DLD1 (cell line): ENCODE measurements at regions not wholly inside any gene's neighbourhood (a gene's known extent, or its start where the extent isn't known, plus 50 kb on each side); places are given as distances from the start of the nearest gene placed in this dataset.

ENCODE experiments used
- in situ Hi-C: cut with HindIII; loops from 2 replicates; pipeline ENCODE4 v1.10.0; 2017; ENCODE audit warnings: low sequenced_read_pairs

GRCh38 chr7:55261386-55261770, 103.8 kb upstream of the LANCL2 start:
- in situ Hi-C loops: loop anchor here (25.0 kb wide), 1 partner anchor 151 kb away; no protein-coding TSS in a partner anchor

DNA sequence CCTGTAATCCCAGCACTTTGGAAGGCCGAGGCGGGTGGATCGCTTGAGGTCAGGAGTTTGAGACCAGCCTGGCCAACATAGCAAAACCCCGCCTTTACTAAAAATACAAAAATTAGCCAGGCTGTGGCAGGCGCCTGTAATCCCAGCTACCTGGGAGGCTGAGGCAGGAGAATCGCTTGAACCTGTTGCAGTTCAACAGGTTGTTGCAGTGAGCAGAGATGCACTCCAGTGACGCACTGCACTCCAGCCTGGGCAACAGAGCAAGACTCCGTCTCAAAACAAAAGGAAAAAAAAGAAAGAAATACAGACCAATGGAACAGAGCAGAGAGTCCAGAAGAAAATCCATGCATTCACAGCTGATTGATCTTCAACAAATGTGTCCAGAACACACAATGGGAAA, 99.8 kb upstream of the LANCL2 start:
- in situ Hi-C loops: loop anchor here (25.0 kb wide), 1 partner anchor 147 kb away; no protein-coding TSS in a partner anchor

- in situ Hi-C loops: loop anchor here (25.0 kb wide), 1 partner anchor 146 kb away; no protein-coding TSS in a partner anchor
Measured at GRCh38 chr7:55265836-55266642, 99.1 kb upstream of the LANCL2 start.

DNA sequence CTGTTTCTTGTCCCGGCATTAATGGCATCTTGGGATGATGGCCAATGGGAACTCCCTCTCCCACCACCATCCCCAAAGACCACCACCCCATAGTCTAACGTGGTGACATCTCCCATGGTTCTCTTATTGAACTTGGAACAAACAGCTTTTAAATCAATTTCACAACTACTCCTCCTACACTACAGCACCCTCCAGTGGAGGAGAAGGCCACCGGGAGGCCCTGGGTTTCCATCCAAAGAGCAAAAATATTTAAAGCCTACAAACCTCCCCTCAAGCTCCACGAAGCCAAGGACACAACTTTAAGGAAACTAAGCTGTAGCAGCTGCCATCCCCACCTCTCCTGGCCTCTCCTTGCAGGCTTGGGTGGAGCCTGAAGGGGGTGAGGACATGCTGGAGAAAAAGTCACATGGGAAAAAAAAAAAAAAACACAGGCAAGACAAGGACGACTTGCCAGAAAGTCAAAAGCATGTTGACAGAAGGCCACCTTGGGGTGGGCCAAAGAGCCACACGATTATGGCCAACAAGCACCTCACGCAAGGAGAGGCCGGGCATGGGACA, 94.0 kb upstream of the LANCL2 start:
- in situ Hi-C loops: loop anchor here (25.0 kb wide), 1 partner anchor 141 kb away; no protein-coding TSS in a partner anchor

GRCh38 chr7:55271661-55272060, 93.5 kb upstream of the LANCL2 start:
- in situ Hi-C loops: loop anchor here (25.0 kb wide), 1 partner anchor 141 kb away; no protein-coding TSS in a partner anchor

DNA sequence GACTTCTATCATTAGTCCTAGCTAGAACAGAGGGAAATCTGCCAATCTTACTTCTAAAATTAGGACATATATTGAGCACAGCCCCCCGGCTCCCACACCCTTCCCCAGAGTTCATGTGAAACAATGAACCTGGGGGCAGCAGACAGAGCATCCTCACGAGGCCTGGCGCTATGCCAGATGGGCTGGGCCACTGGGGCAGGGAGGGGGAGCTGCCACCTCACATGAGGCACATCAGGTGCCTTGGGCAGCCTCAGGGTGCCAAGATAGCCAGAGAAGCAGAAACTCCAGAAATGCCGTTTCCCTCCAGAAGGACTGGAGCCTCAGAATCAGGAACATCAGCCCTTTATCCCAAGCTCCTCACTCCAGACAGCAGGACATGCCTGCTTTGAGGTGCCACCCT, 92.8 kb upstream of the LANCL2 start:
- in situ Hi-C loops: loop anchor here (25.0 kb wide), 1 partner anchor 140 kb away; no protein-coding TSS in a partner anchor

DNA sequence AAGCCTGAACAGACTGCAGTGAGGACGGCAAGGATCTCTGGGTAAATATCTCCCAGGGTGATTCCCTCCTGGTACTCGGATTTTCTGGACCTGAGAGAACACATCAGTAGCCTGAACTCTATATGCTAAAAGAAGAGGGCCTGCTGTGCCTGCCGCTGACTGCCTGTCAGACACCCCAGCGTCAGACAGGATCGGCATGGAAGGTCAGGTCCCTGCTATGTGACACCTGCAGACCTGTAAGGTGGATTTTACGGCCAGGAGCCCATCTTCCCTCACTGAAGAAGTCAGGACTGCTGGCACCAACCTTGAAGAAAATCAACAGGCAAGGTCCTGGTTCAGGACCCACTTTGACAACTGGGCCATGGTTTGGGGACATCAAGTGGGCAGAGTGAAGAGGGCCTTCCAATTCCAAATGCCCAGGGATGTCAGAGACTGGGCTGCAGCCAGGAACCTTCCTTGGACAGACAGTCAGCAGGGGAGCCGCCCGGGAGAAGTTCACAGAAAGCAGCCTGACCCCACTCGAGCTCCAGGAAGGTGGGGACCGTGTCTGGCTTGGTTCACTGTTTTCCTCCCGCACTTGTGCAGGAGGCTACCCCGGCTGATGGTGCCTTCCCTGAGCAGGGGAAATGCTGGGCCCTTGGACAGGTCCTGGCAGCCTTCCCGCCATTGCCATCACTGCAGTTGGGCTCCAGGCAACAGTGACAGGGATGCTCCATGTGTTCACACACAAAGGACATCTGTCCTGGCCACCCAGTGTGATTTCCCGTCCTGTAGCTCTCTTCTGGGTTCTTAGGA, 91.8 kb upstream of the LANCL2 start:
- in situ Hi-C loops: loop anchor here (25.0 kb wide), 1 partner anchor 139 kb away; no protein-coding TSS in a partner anchor

GRCh38 chr7:55274156-55274555, 91.0 kb upstream of the LANCL2 start:
- in situ Hi-C loops: loop anchor here (25.0 kb wide), 1 partner anchor 138 kb away; no protein-coding TSS in a partner anchor

- in situ Hi-C loops: no loop called here
Measured at GRCh38 chr7:55275291-55276200, 89.6 kb upstream of the LANCL2 start.

GRCh38 chr7:55276572-55277295, 88.4 kb upstream of the LANCL2 start:
- in situ Hi-C loops: no loop called here

DNA sequence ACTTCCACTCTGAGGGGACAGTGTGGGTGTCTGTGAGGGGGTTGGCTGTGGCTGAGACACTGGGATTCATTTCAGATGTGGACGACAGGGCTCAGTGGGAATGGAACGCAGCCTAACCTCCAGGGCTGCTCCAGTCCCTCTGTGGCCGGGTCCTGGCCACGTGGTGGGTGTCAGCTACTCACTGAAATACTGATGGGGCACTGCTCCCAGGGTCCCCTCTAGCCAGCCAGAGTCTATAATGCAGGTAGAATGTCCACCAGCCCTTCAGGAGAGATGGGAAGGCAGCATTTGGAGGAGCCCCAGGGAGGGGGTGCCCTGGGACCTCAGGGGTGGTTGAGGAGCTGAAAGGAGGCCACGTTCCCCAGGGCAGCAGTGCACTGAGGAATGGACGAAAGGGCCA, 87.2 kb upstream of the LANCL2 start:
- in situ Hi-C loops: no loop called here

GRCh38 chr7:55278321-55278720, 86.8 kb upstream of the LANCL2 start:
- in situ Hi-C loops: no loop called here

GRCh38 chr7:55279080-55279845, 85.9 kb upstream of the LANCL2 start:
- in situ Hi-C loops: no loop called here

- in situ Hi-C loops: no loop called here
Measured at GRCh38 chr7:55280031-55280454, 85.1 kb upstream of the LANCL2 start.

DNA sequence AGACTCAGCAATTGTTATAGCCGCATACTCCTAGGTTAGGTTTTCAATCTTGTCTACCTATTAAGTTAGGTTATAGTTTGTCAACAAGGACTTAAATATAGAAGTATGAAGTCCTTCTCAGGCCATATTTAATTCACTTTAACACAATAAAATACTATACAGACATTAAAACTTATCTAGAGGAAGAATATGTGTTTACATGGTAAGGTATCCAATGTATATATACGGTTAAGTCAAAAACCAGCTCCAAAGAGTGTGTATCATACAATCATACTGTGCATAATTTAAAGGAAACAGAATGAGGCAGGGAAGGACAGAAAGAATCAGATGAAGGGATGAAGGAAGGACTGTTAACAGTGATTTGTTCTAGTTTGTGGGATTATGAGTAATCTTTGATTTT, 79.5 kb upstream of the LANCL2 start:
- in situ Hi-C loops: no loop called here

GRCh38 chr7:55286666-55287065, 78.5 kb upstream of the LANCL2 start:
- in situ Hi-C loops: no loop called here

GRCh38 chr7:55288070-55288824, 76.9 kb upstream of the LANCL2 start:
- in situ Hi-C loops: no loop called here

- in situ Hi-C loops: no loop called here
Measured at GRCh38 chr7:55296070-55296469, 69.1 kb upstream of the LANCL2 start.
